ENCODE measurements at regions not wholly inside any gene's neighbourhood (a gene's known extent, or its start where the extent isn't known, plus 50 kb on each side); places are given as distances from the start of the nearest gene placed in this dataset.
A peak's percentile ranks its signal among the peaks of the same experiment; 100 is the strongest.
"Not testable (repeated sequence)": the region's sequence is repeated elsewhere in the genome, so short reads cannot be mapped to it uniquely, and the experiment has no call there.

DNA sequence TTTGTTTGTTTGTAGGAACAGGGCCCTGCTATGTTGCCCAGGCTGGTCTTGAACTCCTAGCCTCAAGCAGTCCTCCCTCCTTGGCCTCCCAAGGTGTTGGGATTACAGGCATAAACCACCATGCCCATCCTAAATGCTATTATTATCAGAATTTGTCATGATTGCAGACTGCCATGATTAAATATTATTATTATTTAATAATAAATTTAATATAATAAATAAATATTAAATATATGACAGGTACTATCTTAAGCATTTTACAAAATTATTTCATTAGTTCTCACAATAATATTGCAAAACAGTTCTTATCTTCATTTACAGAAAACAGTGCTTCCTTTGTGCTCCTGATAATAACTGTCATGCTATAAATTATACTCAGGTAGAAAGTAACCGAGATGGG lies 133.4 kb upstream of the JADE1 start:
- DNase-seq, result no peak
- H3K27ac Mint-ChIP-seq, result no peak overlapping the region
- TF ChIP-seq, protein P1, sequence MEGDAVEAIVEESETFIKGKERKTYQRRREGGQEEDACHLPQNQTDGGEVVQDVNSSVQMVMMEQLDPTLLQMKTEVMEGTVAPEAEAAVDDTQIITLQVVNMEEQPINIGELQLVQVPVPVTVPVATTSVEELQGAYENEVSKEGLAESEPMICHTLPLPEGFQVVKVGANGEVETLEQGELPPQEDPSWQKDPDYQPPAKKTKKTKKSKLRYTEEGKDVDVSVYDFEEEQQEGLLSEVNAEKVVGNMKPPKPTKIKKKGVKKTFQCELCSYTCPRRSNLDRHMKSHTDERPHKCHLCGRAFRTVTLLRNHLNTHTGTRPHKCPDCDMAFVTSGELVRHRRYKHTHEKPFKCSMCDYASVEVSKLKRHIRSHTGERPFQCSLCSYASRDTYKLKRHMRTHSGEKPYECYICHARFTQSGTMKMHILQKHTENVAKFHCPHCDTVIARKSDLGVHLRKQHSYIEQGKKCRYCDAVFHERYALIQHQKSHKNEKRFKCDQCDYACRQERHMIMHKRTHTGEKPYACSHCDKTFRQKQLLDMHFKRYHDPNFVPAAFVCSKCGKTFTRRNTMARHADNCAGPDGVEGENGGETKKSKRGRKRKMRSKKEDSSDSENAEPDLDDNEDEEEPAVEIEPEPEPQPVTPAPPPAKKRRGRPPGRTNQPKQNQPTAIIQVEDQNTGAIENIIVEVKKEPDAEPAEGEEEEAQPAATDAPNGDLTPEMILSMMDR (IDR thresholded peaks at IDR 0.05), result no peak
- no peaks in the 10 kb centered on the region for H3K4me1 Mint-ChIP-seq
- H3K4me3 Mint-ChIP-seq, result no peak overlapping the region
- H3K9me3 Mint-ChIP-seq, result peaks cover 7% of the 10 kb centered on the region
- H3K36me3 Mint-ChIP-seq (ENCODE audit: low read depth), result no peaks in the 10 kb centered on the region
- H3K27me3 Mint-ChIP-seq (ENCODE audit: low read depth, poor library complexity), result peaks cover 8% of the 10 kb centered on the region

DNA sequence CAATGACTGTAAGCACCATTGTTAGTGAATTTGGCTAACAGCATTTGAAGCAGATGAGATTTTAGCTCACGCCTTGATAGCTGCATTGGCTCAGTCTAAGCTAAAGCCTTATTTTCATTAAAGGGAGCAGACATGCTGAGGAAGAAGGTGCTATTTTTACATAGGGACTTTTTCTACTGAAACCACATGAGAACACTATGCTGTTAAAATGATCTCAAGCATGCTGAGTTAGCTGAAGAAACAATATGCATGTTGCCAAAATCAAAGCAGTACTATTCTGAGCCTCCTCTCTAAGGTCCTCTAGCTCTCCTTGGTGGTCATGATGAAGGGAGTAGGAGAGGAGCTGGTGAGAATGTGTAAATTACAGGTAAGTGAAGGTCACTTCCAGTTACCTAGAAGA lies 134.4 kb upstream of the JADE1 start:
- Mint-ChIP-seq H3K4me3 (no peak overlapping the region), H3K4me1 (no peaks in the 10 kb centered on the region), H3K27me3 (ENCODE audit: low read depth, poor library complexity) (peaks cover 8% of the 10 kb centered on the region), H3K27ac (no peak overlapping the region), H3K9me3 (peaks cover 7% of the 10 kb centered on the region), H3K36me3 (ENCODE audit: low read depth) (no peaks in the 10 kb centered on the region)
- TF ChIP-seq, protein P1 (IDR thresholded peaks at IDR 0.05), result no peak
- DNase-seq, result no peak

DNA sequence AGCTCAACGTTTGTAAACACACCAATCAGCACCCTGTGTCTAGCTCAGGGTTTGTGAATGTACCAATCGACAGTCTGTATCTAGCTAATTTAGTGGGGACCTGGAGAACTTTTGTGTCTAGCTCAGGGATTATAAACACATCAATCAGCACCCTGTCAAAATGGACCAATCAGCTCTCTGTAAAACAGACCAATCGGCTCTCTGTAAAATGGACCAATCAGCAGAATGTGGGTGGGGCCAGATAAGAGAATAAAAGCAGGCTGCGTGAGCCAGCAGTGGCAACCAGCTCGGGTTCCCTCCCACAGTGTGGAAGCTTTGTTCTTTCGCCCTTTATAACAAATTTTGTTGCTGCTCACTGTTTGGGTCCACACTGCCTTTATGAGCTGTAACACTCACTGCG lies 136.3 kb upstream of the JADE1 start:
- not testable (repeated sequence) for H3K4me1 Mint-ChIP-seq; DNase-seq; H3K36me3 Mint-ChIP-seq (ENCODE audit: low read depth); H3K9me3 Mint-ChIP-seq; H3K4me3 Mint-ChIP-seq; H3K27me3 Mint-ChIP-seq (ENCODE audit: low read depth, poor library complexity)
- peak overlapping the region; percentile 74 for H3K27ac Mint-ChIP-seq

DNA sequence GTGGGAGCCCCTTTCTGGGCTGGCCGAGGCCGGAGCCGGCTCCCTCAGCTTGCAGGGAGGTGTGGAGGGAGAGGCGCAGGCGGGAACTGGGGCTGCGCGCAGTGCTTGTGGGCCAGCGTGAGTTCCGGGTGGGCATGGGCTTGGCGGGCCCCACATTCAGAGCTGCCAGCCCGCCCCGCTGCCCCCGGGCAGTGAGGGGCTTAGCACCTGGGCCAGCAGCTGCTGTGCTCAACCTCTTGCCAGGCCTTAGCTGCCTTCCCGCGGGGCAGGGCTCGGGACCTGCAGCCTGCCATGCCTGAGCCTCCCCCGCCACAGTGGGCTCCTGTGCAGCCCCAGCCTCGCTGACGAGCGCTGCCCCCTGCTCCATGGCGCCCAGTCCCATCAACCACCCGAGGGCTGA lies 136.9 kb upstream of the JADE1 start:
- H3K36me3 Mint-ChIP-seq (ENCODE audit: low read depth); H3K4me1 Mint-ChIP-seq; H3K27ac Mint-ChIP-seq; H3K9me3 Mint-ChIP-seq; H3K27me3 Mint-ChIP-seq (ENCODE audit: low read depth, poor library complexity); DNase-seq; H3K4me3 Mint-ChIP-seq: not testable (repeated sequence)

DNA sequence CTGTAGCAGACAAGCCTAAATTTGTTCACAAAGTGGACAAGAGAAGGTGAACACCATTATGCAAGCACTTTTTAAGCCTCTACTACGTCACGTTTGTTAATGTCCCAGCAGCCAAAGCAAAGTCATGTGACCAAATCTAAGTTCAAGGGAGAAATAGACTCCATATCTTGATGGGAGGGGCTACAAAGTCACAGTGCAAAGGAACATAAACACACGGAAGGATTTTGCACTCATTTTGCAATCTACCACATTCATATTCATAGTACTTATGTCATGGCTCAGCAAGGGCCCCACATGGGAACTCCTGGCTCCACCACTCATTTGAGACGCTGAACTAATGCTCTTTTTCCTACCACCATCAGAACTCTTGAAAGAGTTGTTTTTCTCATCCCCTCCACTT lies 139.0 kb upstream of the JADE1 start:
- TF ChIP-seq, protein P1 (IDR thresholded peaks at IDR 0.05), result no peak
- Mint-ChIP-seq H3K27ac (no peak overlapping the region), H3K27me3 (ENCODE audit: low read depth, poor library complexity) (no peaks in the 10 kb centered on the region), H3K9me3 (peaks cover 13% of the 10 kb centered on the region), H3K4me3 (no peak overlapping the region), H3K4me1 (no peaks in the 10 kb centered on the region), H3K36me3 (ENCODE audit: low read depth) (no peaks in the 10 kb centered on the region)
- no peak for DNase-seq

DNA sequence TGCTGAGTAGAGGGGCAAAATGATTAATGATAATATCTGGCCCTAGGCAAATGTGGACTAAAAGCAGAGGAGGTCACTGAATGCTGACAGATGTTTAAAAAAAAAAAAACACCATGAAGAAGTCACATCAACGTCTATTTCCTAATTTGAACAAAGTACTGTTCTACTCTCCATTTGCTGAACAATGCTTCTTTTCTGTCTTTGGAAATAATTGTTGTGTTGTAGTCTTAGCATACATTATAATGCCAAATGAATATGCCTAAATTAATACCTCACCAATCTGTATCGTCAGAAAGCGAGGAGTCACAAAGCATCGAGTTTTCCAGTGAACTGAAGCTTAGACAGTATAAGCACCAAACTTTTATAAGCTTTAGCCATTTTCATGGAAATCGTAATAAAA lies 140.9 kb upstream of the JADE1 start:
- Mint-ChIP-seq H3K4me1 (no peaks in the 10 kb centered on the region), H3K9me3 (peaks cover 12% of the 10 kb centered on the region), H3K27ac (no peak overlapping the region), H3K27me3 (ENCODE audit: low read depth, poor library complexity) (no peaks in the 10 kb centered on the region), H3K36me3 (ENCODE audit: low read depth) (no peaks in the 10 kb centered on the region), H3K4me3 (no peak overlapping the region)
- TF ChIP-seq, protein P1 (IDR thresholded peaks at IDR 0.05), result no peak
- no peak for DNase-seq

DNA sequence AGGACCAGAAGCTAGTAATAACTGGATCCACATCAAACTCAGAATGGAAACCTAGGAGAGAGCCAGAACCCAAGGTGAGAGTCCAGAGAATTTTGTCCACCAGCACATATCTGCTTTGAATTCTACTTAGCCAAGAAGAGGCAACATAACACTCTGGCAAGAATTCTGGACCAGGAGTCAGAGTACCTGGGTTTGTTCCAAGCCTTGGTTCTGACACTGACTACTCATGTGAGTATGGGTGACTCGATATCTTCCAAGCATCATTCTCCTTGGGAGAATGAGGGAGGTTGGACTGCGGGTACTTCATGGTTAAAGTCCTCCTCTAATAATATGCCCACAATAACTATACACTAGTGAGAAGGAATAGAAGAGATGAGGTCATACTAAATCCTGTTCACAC lies 144.0 kb upstream of the JADE1 start:
- H3K36me3 Mint-ChIP-seq (ENCODE audit: low read depth), result no peaks in the 10 kb centered on the region
- TF ChIP-seq, protein P1 (IDR thresholded peaks at IDR 0.05), result no peak
- DNase-seq, result no peak
- peaks cover 6% of the 10 kb centered on the region for H3K9me3 Mint-ChIP-seq
- no peak overlapping the region for H3K27ac Mint-ChIP-seq
- H3K4me1 Mint-ChIP-seq, result peaks cover 16% of the 10 kb centered on the region
- peaks cover 5% of the 10 kb centered on the region for H3K27me3 Mint-ChIP-seq (ENCODE audit: low read depth, poor library complexity)
- no peak overlapping the region for H3K4me3 Mint-ChIP-seq

Measured in nephron progenitor cell (in vitro differentiated cells).